AG04450 (cell line): ENCODE measurements at regions not wholly inside any gene's neighbourhood (a gene's known extent, or its start where the extent isn't known, plus 50 kb on each side); places are given as distances from the start of the nearest gene placed in this dataset.

Source experiments
- CTCF ChIA-PET: fragments of 300-600, 350-600 bp; formaldehyde crosslinking; extraction: SDS; loops from one replicate; lab custom pipeline; 2022; ENCODE audit warnings: antibody characterized with exemption, inconsistent platforms; lab: Charles Lee
- POLR2A ChIA-PET: fragments of 350-600 bp; formaldehyde crosslinking; extraction: SDS; loops from one replicate; lab custom pipeline; 2021; ENCODE audit warnings: antibody characterized with exemption, inconsistent platforms; lab: Yijun Ruan, JAX
- DNase-seq: peaks from one replicate; pipeline ENCODE4 v3.0.0-alpha.2; 2011; ENCODE audit warnings: low read depth, low spot score
- H3K27ac ChIP-seq: one replicate; pipeline ENCODE4 v1.5.1; 2012; ENCODE audit warnings: low read depth, low read length, control low read depth
- H3K27me3 ChIP-seq: one replicate; pipeline ENCODE4 v1.6.0; 2012; ENCODE audit warnings: low read length; ENCODE audit not compliant: control insufficient read depth, insufficient read depth
- H3K4me3 ChIP-seq: 2 replicates; pipeline ENCODE4 v1.5.1; 2011; ENCODE audit warnings: mild to moderate bottlenecking, low read depth, low read length, control low read depth
- H3K9me3 ChIP-seq: 2 replicates; pipeline ENCODE4 v1.5.1; 2012; ENCODE audit warnings: low read length; ENCODE audit not compliant: control insufficient read depth, insufficient read depth
- CTCF ChIP-seq: IDR thresholded peaks from 2 replicates; pipeline ENCODE4 v1.5.1; 2011; ENCODE audit warnings: low read depth, low read length, control low read depth, inconsistent platforms

DNA sequence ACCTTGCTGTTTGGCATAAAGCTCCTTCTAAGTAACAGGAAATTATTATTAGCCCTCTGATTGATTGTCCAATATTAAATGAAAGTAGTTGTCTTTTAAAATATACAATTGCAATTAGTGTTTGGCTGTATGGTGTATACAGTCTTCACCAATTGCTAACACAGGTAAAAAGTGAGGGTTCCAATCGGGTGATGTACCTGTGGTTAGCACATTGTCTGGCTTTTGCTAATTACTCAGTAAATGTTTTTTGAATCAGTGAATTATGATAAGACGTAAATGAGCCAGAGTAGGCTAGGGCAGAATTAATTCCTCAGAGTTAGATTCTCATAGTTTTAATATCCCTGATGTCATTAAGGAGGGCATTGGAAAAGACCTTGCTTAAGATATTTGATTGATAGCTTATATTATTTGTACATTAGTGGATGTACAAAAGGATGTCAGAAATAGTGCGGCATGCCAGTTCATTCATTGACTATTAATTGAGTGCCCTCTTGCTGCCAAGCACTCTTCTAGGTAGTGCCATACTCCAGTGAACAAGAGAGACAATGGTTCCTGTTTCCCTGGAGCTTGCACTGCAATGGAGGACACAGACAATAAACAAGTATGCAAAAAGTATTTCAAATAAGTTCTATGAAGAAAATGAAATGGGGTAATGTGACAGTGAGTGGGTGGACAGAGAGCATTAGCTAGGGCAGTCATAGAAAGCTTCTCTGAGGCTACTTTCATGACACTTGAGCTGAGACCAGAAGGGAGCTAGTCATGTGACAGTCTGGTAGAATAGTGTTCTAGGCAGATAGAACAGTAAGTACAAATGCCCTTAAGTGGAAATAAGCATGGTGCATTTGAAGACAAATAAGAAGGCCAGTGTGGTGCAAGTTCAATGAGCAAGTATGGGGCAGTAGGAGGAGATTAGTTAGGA lies 205.9 kb upstream of the CASK start:
- no peak for DNase-seq
- ChIA-PET POLR2A (no interaction called here), CTCF (interaction anchor here (1.4 kb wide), 1 partner anchor 348 kb away, joined by 3 read pairs; no protein-coding TSS in a partner anchor)
- Histone ChIP-seq H3K4me3 (no peak overlapping the region), H3K27ac (no peak overlapping the region), H3K27me3 (no peaks in the 10 kb centered on the region), H3K9me3 (no peaks in the 10 kb centered on the region)
- no peak for TF ChIP-seq CTCF

DNA sequence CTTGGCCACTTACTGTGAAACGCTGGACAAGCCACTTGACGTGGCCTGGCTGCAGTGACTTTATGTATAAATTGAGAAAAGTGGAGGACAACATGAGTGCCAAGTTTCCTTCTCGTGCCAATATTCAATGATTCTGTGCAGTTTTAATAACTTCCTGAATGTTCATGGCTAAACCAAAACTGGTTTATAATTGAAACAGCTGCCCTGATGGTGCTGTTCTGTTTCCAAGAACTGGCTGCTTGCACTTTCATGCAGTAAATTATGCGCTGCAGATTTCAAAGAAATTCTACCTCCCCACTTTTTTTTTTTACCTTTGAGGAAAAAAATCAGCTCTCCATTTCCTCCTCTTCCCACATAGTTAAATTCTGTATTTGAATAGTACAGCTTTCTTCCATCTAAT lies 205.2 kb upstream of the CASK start:
- Histone ChIP-seq H3K27me3 (no peaks in the 10 kb centered on the region), H3K27ac (no peak overlapping the region), H3K9me3 (no peaks in the 10 kb centered on the region), H3K4me3 (no peak overlapping the region)
- CTCF ChIA-PET = interaction anchor here (1.4 kb wide), 1 partner anchor 347 kb away, joined by 3 read pairs; no protein-coding TSS in a partner anchor
- no peak for DNase-seq
- POLR2A ChIA-PET = no interaction called here
- no peak for TF ChIP-seq CTCF

GRCh38 chrX:42128020-42128419 lies 204.7 kb upstream of the CASK start:
- POLR2A ChIA-PET = no interaction called here
- H3K9me3 ChIP-seq = no peaks in the 10 kb centered on the region
- no peaks in the 10 kb centered on the region for H3K27me3 ChIP-seq
- no peak for TF ChIP-seq CTCF
- no peak overlapping the region for H3K4me3 ChIP-seq
- CTCF ChIA-PET = no interaction called here
- no peak overlapping the region for H3K27ac ChIP-seq
- DNase-seq = no peak

GRCh38 chrX:42127563-42127962 lies 204.2 kb upstream of the CASK start:
- DNase-seq = no peak
- ChIA-PET CTCF (no interaction called here), POLR2A (no interaction called here)

More at GRCh38 chrX:42127563-42127962, 204.2 kb upstream of the CASK start:
- Histone ChIP-seq H3K27me3 (no peaks in the 10 kb centered on the region), H3K9me3 (no peaks in the 10 kb centered on the region), H3K4me3 (no peak overlapping the region), H3K27ac (no peak overlapping the region)
- TF ChIP-seq CTCF = no peak
